IPS-15b (cell line): ENCODE measurements at regions not wholly inside any gene's neighbourhood (a gene's known extent, or its start where the extent isn't known, plus 50 kb on each side); places are given as distances from the start of the nearest gene placed in this dataset.

Experiments
- H3K27me3 ChIP-seq: one replicate; pipeline ENCODE4 v1.6.1; 2013; ENCODE audit warnings: low read length; ENCODE audit not compliant: control insufficient read depth, insufficient read depth
- H3K36me3 ChIP-seq: one replicate; pipeline ENCODE4 v1.6.1; 2013; ENCODE audit warnings: low read length; ENCODE audit not compliant: control insufficient read depth, insufficient read depth
- H3K4me1 ChIP-seq: one replicate; pipeline ENCODE4 v1.6.1; 2013; ENCODE audit warnings: mild to moderate bottlenecking, low read length; ENCODE audit not compliant: control insufficient read depth, insufficient read depth
- H3K4me3 ChIP-seq: one replicate; pipeline ENCODE4 v1.5.1; 2013; ENCODE audit warnings: low read depth, low read length
- H3K9ac ChIP-seq: one replicate; pipeline ENCODE4 v1.6.1; 2013; ENCODE audit warnings: low read depth, mild to moderate bottlenecking, low read length
- H3K9me3 ChIP-seq: one replicate; pipeline ENCODE4 v1.6.1; 2013; ENCODE audit warnings: mild to moderate bottlenecking, low read length; ENCODE audit not compliant: control insufficient read depth, insufficient read depth

- no peaks in the 10 kb centered on the region for H3K27me3 ChIP-seq
- H3K4me1 ChIP-seq, result no peaks in the 10 kb centered on the region
- no peak overlapping the region for H3K4me3 ChIP-seq
- H3K36me3 ChIP-seq, result no peaks in the 10 kb centered on the region
- H3K9me3 ChIP-seq, result no peaks in the 10 kb centered on the region
- no peak overlapping the region for H3K9ac ChIP-seq
Observed at GRCh38 chr14:42095155-42095554, 488.5 kb downstream of the LRFN5 start.

GRCh38 chr14:42090122-42090521, 483.4 kb downstream of the LRFN5 start:
- H3K9me3 ChIP-seq, result no peaks in the 10 kb centered on the region
- no peak overlapping the region for H3K4me3 ChIP-seq
- no peaks in the 10 kb centered on the region for H3K27me3 ChIP-seq
- H3K9ac ChIP-seq, result no peak overlapping the region
- H3K36me3 ChIP-seq, result no peaks in the 10 kb centered on the region
- H3K4me1 ChIP-seq, result no peaks in the 10 kb centered on the region

- Histone ChIP-seq H3K36me3 (no peaks in the 10 kb centered on the region), H3K4me1 (no peaks in the 10 kb centered on the region), H3K27me3 (no peaks in the 10 kb centered on the region), H3K9me3 (no peaks in the 10 kb centered on the region), H3K4me3 (no peak overlapping the region), H3K9ac (no peak overlapping the region)
Observed at GRCh38 chr14:42079911-42080310, 473.2 kb downstream of the LRFN5 start.

GRCh38 chr14:42078345-42078744, 471.7 kb downstream of the LRFN5 start:
- H3K4me3 ChIP-seq, result no peak overlapping the region
- no peaks in the 10 kb centered on the region for H3K9me3 ChIP-seq
- H3K27me3 ChIP-seq, result no peaks in the 10 kb centered on the region
- H3K36me3 ChIP-seq, result no peaks in the 10 kb centered on the region
- no peaks in the 10 kb centered on the region for H3K4me1 ChIP-seq
- no peak overlapping the region for H3K9ac ChIP-seq

- H3K9me3 ChIP-seq, result no peaks in the 10 kb centered on the region
Observed at GRCh38 chr14:42070031-42070430, 463.4 kb downstream of the LRFN5 start.

GRCh38 chr14:42057111-42057510, 450.4 kb downstream of the LRFN5 start:
- Histone ChIP-seq H3K36me3 (no peaks in the 10 kb centered on the region), H3K27me3 (no peaks in the 10 kb centered on the region), H3K4me1 (no peaks in the 10 kb centered on the region), H3K4me3 (no peak overlapping the region), H3K9me3 (no peaks in the 10 kb centered on the region), H3K9ac (no peak overlapping the region)

More at GRCh38 chr14:42070031-42070430, 463.4 kb downstream of the LRFN5 start:
- no peaks in the 10 kb centered on the region for H3K36me3 ChIP-seq
- H3K4me1 ChIP-seq, result no peaks in the 10 kb centered on the region
- H3K4me3 ChIP-seq, result no peak overlapping the region
- no peaks in the 10 kb centered on the region for H3K27me3 ChIP-seq
- no peak overlapping the region for H3K9ac ChIP-seq

GRCh38 chr14:42047421-42048055, 440.9 kb downstream of the LRFN5 start:
- Histone ChIP-seq H3K4me3 (no peak overlapping the region), H3K9me3 (no peaks in the 10 kb centered on the region), H3K36me3 (no peaks in the 10 kb centered on the region), H3K27me3 (no peaks in the 10 kb centered on the region), H3K9ac (no peak overlapping the region), H3K4me1 (no peaks in the 10 kb centered on the region)

- H3K36me3 ChIP-seq, result no peaks in the 10 kb centered on the region
- H3K27me3 ChIP-seq, result no peaks in the 10 kb centered on the region
- H3K4me3 ChIP-seq, result no peak overlapping the region
- H3K9ac ChIP-seq, result no peak overlapping the region
- no peaks in the 10 kb centered on the region for H3K9me3 ChIP-seq
- no peaks in the 10 kb centered on the region for H3K4me1 ChIP-seq
Observed at GRCh38 chr14:42045383-42045782, 438.7 kb downstream of the LRFN5 start.

GRCh38 chr14:42028607-42029006, 421.9 kb downstream of the LRFN5 start:
- H3K9me3 ChIP-seq, result no peaks in the 10 kb centered on the region
- H3K9ac ChIP-seq, result no peak overlapping the region
- no peaks in the 10 kb centered on the region for H3K4me1 ChIP-seq
- no peaks in the 10 kb centered on the region for H3K27me3 ChIP-seq
- H3K36me3 ChIP-seq, result no peaks in the 10 kb centered on the region
- no peak overlapping the region for H3K4me3 ChIP-seq

- H3K9ac ChIP-seq, result no peak overlapping the region
- no peak overlapping the region for H3K4me3 ChIP-seq
- no peaks in the 10 kb centered on the region for H3K27me3 ChIP-seq
- H3K4me1 ChIP-seq, result no peaks in the 10 kb centered on the region
- no peaks in the 10 kb centered on the region for H3K36me3 ChIP-seq
- no peaks in the 10 kb centered on the region for H3K9me3 ChIP-seq
Observed at GRCh38 chr14:42027271-42027670, 420.6 kb downstream of the LRFN5 start.

GRCh38 chr14:42023452-42023851, 416.8 kb downstream of the LRFN5 start:
- no peak overlapping the region for H3K4me3 ChIP-seq
- no peaks in the 10 kb centered on the region for H3K27me3 ChIP-seq
- no peaks in the 10 kb centered on the region for H3K4me1 ChIP-seq
- no peak overlapping the region for H3K9ac ChIP-seq
- H3K9me3 ChIP-seq, result no peaks in the 10 kb centered on the region
- H3K36me3 ChIP-seq, result no peaks in the 10 kb centered on the region

- H3K4me1 ChIP-seq, result no peaks in the 10 kb centered on the region
- H3K36me3 ChIP-seq, result no peaks in the 10 kb centered on the region
- H3K4me3 ChIP-seq, result no peak overlapping the region
- no peaks in the 10 kb centered on the region for H3K27me3 ChIP-seq
- H3K9ac ChIP-seq, result no peak overlapping the region
- H3K9me3 ChIP-seq, result no peaks in the 10 kb centered on the region
Observed at GRCh38 chr14:42014301-42014700, 407.6 kb downstream of the LRFN5 start.
